Lung (tissue), 11 donors: ENCODE measurements at regions not wholly inside any gene's neighbourhood (a gene's known extent, or its start where the extent isn't known, plus 50 kb on each side); places are given as distances from the start of the nearest gene placed in this dataset.

Source experiments
- ATAC-seq: fragments of 200-7000 bp; cut with Tn5 transposase; one replicate; pipeline ENCODE4 v1.9.1; 2020; ENCODE audit warnings: moderate number of reproducible peaks; ENCODE audit not compliant: insufficient read depth, low FRiP score
- DNase-seq, 3 donors: peaks; one replicate each; pipeline ENCODE4 v3.0.0-alpha.2; 2013 to 2017
- H3K27ac ChIP-seq, 2 donors: one replicate each; pipeline ENCODE4 v1.5.1; 2013; ENCODE audit warnings: mild to moderate bottlenecking in 2 of 2, moderate library complexity in 2 of 2, control low read depth in 1 of 2, inconsistent platforms in 1 of 2, low read depth in 1 of 2, low read length in 1 of 2
- H3K27me3 ChIP-seq, 3 donors: one replicate each; pipeline ENCODE4 v1.5.1; 2013; ENCODE audit warnings: low read length in 2 of 3; ENCODE audit not compliant: control insufficient read depth in 3 of 3, insufficient read depth in 3 of 3
- H3K36me3 ChIP-seq, 4 donors: one replicate each; pipeline ENCODE4 v1.5.1; 2013; ENCODE audit warnings: low read length in 4 of 4, mild to moderate bottlenecking in 1 of 4, moderate library complexity in 1 of 4; ENCODE audit not compliant: control insufficient read depth in 4 of 4, insufficient read depth in 4 of 4
- H3K4me1 ChIP-seq, 5 donors: one replicate each; pipeline ENCODE4 v1.5.1; 2013; ENCODE audit warnings: low read length in 5 of 5, mild to moderate bottlenecking in 2 of 5, moderate library complexity in 1 of 5; ENCODE audit not compliant: control insufficient read depth in 5 of 5, insufficient read depth in 5 of 5
- H3K4me3 ChIP-seq: one replicate; pipeline ENCODE4 v1.5.1; 2013; ENCODE audit warnings: mild to moderate bottlenecking, control low read depth, moderate library complexity
- H3K9ac ChIP-seq, 2 donors: one replicate each; pipeline ENCODE4 v1.5.1; 2013; ENCODE audit warnings: low read length in 2 of 2, control low read depth in 1 of 2; ENCODE audit not compliant: insufficient read depth in 1 of 2
- H3K9me3 ChIP-seq, 4 donors: one replicate each; pipeline ENCODE4 v1.5.1; 2013; ENCODE audit warnings: low read length in 3 of 4, mild to moderate bottlenecking in 1 of 4, moderate library complexity in 1 of 4; ENCODE audit not compliant: control insufficient read depth in 4 of 4, insufficient read depth in 3 of 4
- WGBS, 2 donors: extraction: QIAGEN DNeasy Blood & Tissue Kit; methylation state at CpG; one replicate each; pipeline ENCODE4 v1.1.7; 2013; 5-methylcytosine and 5-hydroxymethylcytosine counted together
- TF ChIP-seq, protein P1 (sequence below): IDR thresholded peaks from 2 replicates; pipeline ENCODE4 v1.5.1; 2012; ENCODE audit warnings: mild to moderate bottlenecking; ENCODE audit errors: control extremely low read depth, extremely low read depth
- donor health status: control.
- donor health status: control.
- donor health status: Bipolar disorder and iron deficiency.
- donor health status: healthy.
- donor health status: DM: yes; HTN: yes; CAD: no.

DNA sequence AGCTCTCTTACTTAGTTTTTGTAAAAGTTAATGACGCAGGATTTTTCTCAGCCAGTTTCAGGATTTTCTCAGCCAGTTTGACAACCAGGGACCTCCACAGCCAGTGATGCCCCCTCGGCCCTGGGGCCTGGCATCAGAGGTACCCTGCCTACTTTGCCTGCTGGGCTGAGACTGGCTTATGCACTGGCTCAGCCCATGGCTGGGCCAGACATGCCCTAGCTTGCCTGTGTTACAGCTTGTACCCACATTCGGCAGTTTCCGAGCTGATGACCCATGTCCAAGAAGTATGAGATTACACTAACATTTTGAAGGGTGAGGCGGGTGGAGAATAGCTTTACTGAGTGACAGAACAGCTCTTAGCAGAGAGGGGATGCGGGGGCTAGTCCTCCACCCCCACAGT, 406.1 kb upstream of the HSF2 start:
- TF ChIP-seq, protein P1, sequence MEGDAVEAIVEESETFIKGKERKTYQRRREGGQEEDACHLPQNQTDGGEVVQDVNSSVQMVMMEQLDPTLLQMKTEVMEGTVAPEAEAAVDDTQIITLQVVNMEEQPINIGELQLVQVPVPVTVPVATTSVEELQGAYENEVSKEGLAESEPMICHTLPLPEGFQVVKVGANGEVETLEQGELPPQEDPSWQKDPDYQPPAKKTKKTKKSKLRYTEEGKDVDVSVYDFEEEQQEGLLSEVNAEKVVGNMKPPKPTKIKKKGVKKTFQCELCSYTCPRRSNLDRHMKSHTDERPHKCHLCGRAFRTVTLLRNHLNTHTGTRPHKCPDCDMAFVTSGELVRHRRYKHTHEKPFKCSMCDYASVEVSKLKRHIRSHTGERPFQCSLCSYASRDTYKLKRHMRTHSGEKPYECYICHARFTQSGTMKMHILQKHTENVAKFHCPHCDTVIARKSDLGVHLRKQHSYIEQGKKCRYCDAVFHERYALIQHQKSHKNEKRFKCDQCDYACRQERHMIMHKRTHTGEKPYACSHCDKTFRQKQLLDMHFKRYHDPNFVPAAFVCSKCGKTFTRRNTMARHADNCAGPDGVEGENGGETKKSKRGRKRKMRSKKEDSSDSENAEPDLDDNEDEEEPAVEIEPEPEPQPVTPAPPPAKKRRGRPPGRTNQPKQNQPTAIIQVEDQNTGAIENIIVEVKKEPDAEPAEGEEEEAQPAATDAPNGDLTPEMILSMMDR: no peak
- ATAC-seq (no peak), DNase-seq (no peak)
- no peaks in the 10 kb centered on the region for H3K4me1 ChIP-seq
- H3K9me3 ChIP-seq: peaks cover 0 to 3% (median 0%) of the 10 kb centered on the region in 4 donors
- H3K9ac ChIP-seq: no peak overlapping the region
- H3K4me3 ChIP-seq: no peak overlapping the region
- WGBS, 2 donors: 80 to 83% methylated on average over 6 of the region's 6 CpGs
- H3K27ac ChIP-seq: no peak overlapping the region
- no peaks in the 10 kb centered on the region for H3K27me3 ChIP-seq
- no peaks in the 10 kb centered on the region for H3K36me3 ChIP-seq

DNA sequence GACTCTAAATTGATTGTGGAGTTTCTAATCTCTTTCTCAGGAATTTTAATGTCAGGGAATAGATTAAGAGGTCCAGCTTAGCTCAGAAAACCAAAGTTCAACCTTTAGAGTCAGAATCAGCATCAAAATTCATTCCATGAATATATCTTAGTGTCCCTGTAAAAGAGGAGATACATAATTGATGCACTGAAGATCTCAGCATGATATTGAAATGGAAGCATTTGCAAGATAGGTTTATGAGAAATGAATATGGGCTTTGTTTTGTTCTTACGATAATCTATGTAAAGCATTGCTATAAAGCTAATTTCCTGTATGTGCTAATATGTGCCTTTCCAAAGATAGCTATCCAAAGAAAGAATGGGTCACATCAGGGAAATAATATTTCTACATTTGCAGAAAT, 404.5 kb upstream of the HSF2 start:
- H3K4me1 ChIP-seq: no peaks in the 10 kb centered on the region
- DNase-seq (no peak), ATAC-seq (no peak)
- H3K9ac ChIP-seq: no peak overlapping the region
- no peak overlapping the region for H3K27ac ChIP-seq
- peaks cover 0 to 3% (median 0%) of the 10 kb centered on the region in 4 donors for H3K9me3 ChIP-seq
- TF ChIP-seq, protein P1: no peak
- H3K27me3 ChIP-seq: no peaks in the 10 kb centered on the region
- 42 to 52% methylated on average over 1 of the region's 1 CpG for WGBS, 2 donors
- H3K36me3 ChIP-seq: no peaks in the 10 kb centered on the region
- no peak overlapping the region for H3K4me3 ChIP-seq

- WGBS, 2 donors: 58 to 85% methylated on average over 2 of the region's 2 CpGs
- Histone ChIP-seq H3K9ac (no peak overlapping the region), H3K4me1 (no peaks in the 10 kb centered on the region), H3K27me3 (no peaks in the 10 kb centered on the region), H3K27ac (no peak overlapping the region), H3K9me3 (no peaks in the 10 kb centered on the region), H3K4me3 (no peak overlapping the region), H3K36me3 (no peaks in the 10 kb centered on the region)
- DNase-seq (no peak), ATAC-seq (no peak)
- TF ChIP-seq, protein P1: no peak
Measured at GRCh38 chr6:121998631-121999030, 400.8 kb upstream of the HSF2 start.

DNA sequence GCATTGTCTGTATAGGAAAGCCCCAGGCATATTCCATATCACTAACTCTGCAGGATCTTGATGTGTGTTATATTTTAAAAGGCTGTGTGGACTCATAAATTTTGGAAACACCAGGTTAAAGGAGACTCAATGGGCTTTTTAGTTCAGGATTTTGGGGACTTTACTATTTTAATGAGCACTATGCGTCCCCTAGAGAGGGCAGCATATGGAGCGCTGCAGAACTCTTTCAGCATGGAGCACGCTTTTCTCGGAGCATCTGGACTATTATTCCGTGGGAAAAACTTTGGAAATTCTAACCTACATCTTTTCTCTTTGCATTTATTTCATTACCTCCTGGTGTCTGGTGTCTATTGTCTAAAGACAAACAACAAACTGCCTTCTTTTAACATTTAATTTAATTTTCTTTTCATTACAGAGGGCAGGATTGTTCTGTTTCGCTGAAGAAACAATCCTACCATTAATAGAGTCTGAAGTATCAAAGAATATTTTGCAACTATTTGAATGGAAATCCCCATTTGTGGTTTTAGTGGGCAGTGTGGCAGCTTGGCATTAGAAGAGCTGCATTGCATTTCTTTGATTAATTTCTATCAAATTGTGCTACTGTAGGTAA, 399.9 kb upstream of the HSF2 start:
- Histone ChIP-seq H3K36me3 (no peaks in the 10 kb centered on the region), H3K9ac (no peak overlapping the region), H3K9me3 (no peaks in the 10 kb centered on the region), H3K27me3 (no peaks in the 10 kb centered on the region), H3K27ac (no peak overlapping the region), H3K4me3 (no peak overlapping the region), H3K4me1 (no peaks in the 10 kb centered on the region)
- DNase-seq: no peak
- TF ChIP-seq, protein P1: no peak
- 91 to 93% methylated on average over 6 of the region's 6 CpGs for WGBS, 2 donors
- ATAC-seq: no peak
